Mammary epithelial cell (primary cell): ENCODE measurements at regions not wholly inside any gene's neighbourhood (a gene's known extent, or its start where the extent isn't known, plus 50 kb on each side); places are given as distances from the start of the nearest gene placed in this dataset.
"Not testable (repeated sequence)": the region's sequence is repeated elsewhere in the genome, so short reads cannot be mapped to it uniquely, and the experiment has no call there.

Experiments used
- CTCF ChIP-seq, 2 donors: IDR thresholded peaks in 1 of 2; conservative IDR thresholded peaks in 1 of 2; 2 replicates each; pipeline ENCODE4 v1.5.1; 2011 to 2012; ENCODE audit warnings: inconsistent platforms in 2 of 2, low read length in 2 of 2, mild to moderate bottlenecking in 2 of 2, control low read depth in 1 of 2, low read depth in 1 of 2; ENCODE audit not compliant: insufficient read depth in 1 of 2; ENCODE audit errors: extremely low read depth in 1 of 2
- EZH2 ChIP-seq: IDR thresholded peaks from 2 replicates; pipeline ENCODE4 v1.6.1; 2012; ENCODE audit warnings: low read length, inconsistent platforms, borderline replicate concordance

- TF ChIP-seq CTCF (conservative IDR thresholded peaks at IDR 0.05 in 1 of 2, IDR thresholded peaks at IDR 0.05 in 1 of 2; ENCODE audit: extremely low read depth in 1 of 2, insufficient read depth in 1 of 2, low read depth in 1 of 2, low read length in 2 of 2); EZH2: not testable (repeated sequence)
Observed at GRCh38 chr3:153506686-153507085, 344.7 kb downstream of the RAP2B start.
